ENCODE measurements at regions not wholly inside any gene's neighbourhood (a gene's known extent, or its start where the extent isn't known, plus 50 kb on each side); places are given as distances from the start of the nearest gene placed in this dataset.

DNA sequence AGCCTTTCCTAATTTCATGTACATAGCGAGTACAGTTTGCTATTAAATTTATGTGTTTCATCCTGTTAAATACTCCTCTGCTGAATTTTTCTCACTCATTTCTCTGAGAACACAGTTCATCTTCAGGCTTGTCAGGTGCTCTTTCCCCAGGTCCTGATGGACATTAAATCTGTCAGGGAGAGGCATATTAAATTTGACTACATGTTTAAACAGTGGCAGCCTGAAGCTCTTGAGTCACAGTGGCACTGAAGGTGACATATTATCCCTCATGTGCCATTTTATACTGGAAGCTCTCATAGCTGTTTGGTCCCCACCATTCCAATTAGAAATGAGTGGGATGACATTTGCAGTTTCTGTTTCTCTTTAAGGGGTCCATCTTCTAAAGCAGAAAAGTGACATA lies 1089.6 kb upstream of the SORCS1 start:
- FAIRE-seq: no peak

DNA sequence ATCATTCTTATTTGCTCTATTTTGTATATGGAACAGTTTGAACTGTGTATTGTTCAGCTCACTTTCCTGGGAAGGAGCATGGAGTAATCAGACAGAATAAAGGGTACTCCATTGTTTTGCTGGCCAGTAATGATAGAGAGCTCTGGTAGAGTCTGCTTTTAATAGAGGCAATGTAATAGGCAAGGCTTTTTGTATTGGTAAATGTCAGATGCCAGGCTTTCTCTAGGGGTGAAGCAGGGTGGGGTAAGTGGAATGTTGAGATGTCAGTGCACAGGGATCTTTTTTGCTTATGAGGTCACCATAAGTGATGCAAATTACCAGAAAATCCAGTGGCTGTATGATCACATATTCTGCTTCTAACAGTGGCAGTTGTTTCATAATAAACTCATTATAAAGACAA lies 1088.3 kb upstream of the SORCS1 start:
- no peak for FAIRE-seq

DNA sequence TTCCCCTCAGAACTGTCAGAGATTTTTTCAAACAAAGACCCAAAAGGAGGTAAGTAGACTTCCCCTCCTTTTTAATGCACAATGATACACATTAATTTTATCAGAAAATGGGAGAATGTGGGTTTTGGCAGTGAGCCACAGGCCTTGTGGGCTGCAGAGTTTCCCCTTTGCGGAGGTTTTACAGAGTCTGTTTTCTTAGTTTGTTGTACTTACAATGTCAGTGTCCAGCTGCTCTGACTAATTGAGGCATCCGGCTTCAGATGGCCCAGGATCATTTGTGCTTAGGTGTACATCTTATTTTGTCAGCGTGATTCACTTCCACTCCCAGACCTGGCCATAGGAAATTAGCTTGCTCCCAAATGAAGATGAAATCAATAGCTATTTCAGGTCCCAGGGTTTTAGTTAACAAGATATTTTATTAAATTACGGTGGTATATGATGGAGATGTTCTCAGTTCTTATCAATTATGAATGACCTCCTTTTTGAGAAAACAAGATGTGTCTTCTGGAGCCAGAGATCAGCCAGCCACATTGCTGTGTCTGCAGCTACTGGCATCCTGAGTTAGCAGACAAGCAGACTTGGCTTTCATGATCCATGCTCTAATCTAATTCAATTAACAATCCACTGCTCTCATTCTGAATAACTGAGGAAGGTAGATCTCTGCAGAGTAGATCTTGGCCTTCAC lies 1086.6 kb upstream of the SORCS1 start:
- no peak for FAIRE-seq

DNA sequence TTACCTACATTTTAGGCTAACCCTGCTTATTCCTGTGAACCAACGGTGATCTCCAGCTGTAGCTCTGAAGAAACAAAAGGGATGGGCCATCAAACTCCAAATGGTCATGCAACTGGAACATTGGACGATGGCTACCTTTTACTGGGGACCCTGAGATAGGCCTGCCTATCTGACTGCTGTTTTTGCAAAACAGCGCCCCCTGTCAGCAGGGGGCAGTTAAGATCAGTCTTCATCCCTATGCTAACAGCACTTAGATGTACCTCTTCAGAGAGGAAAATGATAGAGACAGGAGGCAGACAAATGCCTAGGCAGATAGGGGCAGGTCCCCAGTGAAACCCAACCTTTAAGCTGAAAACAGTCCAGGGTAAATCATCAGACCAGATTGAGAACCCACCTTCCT lies 1085.4 kb upstream of the SORCS1 start:
- no peak for FAIRE-seq

DNA sequence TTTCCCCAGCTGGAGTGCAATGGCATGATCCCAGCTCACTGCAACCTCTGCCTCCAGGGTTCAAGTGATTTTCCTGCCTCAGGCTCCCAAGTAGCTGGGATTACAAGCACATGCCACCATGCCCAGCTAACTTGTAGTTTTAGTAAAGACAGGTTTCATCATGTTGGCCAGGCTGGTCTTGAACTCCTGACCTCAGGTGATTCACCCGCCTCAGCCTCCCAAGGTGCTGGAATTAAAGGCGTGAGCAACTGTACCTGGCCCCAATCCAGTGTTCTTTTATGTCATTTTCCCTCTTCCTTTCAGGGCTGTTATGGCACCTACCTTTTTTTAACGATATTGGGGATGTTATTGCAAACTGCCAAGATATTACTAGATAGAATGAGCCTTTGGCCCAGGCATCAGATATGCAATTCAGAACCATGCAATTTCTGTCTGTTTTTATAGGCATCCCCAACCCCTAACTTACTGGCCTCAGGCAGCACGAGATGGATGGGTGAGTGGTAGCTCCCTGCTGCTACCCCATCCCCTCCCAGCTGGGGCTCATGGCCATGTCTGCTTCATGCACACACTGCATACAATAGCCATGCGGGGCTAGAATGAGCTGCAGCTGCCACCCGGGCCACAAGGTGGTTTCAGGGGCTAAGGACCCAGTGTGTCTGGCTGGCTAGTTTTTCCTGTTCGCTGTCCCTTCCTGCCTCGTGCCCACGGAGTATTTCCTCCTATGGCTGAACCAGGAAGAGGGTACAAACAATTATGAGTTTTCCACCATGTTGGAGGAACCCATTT lies 1080.1 kb upstream of the SORCS1 start:
- FAIRE-seq: no peak

DNA sequence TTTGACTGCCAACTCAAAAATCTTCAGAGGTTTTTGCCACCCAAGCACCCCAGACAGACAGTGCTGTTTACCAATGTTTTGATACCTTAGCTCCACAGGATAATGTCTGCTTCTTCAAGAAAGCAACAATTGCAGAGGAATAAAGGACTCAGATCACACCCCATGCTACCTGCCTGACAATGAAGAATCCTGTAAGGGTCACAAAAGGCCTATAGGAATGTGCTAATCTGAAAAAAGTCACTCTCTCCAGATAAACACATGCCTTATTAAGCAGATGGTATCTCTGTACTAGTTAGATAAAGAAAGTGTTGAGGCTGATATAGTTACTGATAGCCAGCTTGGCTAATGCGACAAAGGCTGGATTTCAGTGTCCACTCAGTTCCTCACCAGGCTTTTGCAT lies 1076.7 kb upstream of the SORCS1 start:
- no peak for FAIRE-seq

DNA sequence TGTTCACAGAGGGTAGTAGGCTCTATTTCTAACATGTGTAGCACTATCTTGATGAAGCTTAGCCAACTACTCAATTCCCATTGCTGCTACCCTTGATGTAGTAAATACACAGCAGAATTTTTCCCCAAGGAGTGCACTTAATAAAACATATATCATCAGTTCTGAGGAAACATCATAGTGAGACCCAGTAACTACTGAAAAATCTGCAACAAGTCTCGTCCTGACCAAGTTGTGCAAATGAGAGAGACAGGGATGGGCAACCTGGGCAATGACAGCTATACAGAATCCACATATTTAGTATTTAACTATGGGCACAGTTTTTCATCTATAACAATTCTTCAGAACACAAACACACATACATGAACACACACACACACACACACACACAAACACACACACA lies 1073.8 kb upstream of the SORCS1 start:
- FAIRE-seq: no peak

DNA sequence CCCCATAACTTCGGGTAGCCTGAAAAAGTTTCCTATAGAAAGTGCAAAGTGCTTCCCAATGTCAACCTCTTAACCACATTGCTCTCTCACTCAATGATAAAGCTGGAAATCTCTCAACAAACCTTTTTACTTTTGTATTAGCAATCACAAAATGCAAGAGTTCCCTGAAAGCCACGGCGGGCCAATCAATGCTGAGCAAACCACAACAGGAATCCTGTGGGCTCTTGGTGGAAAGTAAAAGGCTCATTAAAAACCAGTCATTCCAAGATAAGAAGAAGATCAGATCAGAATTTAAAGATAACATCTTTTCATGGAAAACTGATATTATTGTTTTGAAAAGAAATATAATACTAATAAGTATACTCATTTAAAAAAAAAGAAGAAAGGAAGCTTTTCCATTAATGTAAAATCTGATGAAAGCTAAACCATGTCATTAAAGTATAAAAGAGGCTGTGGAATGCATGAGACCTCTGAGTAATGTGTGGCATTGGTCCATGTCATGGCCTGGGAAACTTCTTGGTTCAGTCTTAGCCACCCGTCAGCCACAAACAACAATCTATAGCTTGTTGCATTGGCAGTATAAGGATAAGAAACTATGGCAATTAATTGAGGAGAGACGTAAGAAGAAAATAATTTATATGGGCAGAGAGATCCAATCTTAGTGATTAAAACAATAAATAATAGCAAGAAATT lies 1066.1 kb upstream of the SORCS1 start:
- no peak for FAIRE-seq

DNA sequence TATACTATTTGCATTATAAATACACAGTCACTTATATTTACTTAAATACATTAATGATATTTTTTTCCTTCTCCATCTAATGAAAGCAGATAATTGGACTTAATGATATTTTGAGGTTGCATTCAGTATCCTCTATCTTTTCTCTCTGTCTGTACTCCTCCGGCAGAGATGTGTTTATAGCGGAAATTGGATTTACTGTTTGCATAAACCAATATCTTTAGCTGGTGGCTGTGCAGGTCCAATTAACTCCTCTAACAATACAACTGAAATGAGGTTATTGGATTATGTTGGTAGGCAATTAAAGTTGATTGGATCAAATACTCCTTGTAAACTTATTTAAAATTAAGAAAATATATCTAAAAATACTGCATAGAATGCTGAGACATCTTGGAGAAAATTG lies 1044.2 kb upstream of the SORCS1 start:
- no peak for FAIRE-seq

DNA sequence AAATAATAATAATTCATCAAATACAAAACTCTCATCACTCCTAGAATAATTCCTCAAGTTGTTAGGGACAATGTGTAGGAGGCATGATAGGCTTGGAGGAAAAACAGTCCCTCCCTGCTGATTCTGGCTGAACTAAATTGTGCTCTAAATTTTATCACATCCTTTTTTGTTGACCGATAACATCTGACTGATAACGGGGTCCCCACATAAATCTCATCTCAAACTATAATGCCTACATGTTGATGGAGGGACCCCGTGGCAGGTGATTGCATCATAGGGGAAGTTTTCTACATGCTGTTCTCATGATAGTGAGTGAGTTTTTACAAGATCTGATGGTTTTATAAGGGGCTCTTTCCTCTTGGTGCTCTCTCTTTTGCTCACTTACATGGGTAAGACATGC lies 1043.5 kb upstream of the SORCS1 start:
- FAIRE-seq: no peak

DNA sequence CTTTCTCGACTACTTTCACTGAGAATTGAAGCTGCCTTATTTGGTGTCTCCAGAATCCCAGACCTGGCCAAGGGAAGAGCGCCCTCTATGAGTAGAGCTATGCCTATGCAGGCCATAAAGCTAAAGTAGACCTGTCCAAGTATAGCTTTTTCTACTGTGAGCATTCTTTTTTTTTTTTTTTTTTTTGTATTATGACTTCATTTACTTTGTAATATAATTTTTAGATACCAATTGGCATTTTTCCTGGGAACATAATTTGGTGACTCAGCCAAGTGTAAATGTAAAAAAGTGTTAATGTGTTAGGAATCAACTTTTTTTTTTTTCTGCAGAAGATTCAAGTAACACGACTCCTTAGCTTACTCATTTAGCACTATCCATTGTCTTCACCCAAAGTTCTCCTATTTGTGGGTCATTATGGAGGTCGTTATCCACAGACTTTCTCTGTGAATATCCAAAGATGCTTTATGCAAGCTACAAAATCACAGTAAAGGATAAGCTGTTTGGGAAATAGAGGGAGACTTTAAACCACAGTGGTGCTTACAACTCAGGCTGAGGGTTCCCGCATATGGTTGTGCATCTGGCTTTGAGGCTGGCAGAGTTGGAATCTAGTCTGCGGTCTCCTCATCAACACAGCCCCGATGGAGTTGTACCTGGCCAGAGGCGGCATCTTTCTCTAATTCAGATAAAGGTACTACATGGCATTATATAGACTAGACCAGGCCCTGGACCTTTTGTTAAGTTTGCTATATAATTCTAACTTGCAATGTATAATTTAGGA lies 1040.2 kb upstream of the SORCS1 start:
- no peak for FAIRE-seq

DNA sequence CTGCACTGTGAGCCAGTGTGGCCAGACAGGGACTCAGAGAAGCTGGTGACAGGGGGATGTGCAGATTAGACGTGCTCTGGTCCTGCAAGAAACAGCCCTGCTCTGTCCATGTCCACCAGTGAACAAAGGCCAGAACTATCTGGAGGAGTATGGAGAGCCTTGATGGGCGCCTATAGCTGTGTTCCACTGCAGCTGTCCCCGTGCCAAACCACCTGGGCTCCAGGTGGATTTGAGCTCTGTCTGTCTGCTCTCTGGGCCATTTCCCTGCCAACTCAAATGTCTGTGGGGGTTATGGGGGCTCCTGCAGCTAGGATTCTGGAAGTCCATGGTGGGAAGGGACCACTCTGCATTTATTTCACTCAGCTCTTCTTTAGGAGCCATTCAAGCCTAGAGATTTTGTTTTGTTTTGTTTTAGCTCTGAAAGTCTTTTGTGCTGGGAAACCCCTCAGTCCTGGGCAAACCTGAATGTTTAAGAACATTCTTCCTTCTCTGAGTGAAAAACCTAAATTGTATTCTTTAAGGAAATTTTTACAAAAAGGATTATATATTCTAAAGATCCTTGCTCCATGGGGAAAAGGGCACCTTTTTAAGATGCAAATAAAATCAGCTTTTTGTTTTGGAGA lies 1039.5 kb upstream of the SORCS1 start:
- no peak for FAIRE-seq

DNA sequence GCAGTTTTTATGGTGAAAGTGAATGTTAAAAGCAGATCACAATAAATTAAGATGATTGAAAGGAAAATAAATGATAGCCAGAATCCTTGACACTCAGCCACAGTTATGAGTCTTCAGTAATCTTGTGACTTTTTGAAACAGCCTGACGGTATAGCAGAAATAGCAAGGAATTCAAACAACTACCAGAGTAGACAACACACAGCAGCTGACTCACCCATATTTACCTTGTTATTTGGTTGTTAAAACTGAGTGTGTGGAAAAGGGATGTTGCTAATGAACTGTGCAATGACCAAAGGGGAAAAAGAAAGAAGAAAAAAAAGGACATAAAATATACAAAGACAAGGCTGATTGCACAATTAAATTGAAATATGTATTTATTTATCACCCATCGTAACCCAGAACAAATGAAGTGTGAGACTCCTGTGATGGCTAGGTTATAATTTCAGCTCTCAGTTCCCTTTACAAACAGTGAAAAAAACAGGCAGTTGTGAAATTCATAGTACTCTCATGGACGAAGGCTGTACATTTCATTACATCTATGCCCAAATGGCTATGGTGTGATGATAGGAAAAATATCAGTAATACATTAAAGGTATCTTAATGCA lies 1023.0 kb upstream of the SORCS1 start:
- FAIRE-seq: no peak

DNA sequence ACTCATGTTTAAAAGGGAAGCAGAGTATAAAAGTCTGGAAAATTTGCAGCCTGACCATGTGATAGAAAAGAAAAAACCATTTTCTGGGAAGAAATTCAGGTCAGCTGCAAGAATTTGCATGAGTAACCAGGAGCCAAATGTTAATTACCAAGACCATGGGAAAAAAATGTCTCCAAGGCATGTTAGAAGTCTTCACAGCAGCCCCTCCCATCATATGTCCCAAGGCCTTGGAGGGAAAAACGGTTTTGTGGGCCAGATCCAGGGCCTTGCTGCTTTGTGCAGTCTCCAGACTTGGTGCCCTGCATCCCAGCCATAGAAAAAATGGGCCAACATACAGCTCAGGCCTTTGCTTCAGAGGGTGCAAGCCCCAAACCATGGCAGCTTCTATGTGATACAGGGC lies 1019.6 kb upstream of the SORCS1 start:
- FAIRE-seq: no peak

DNA sequence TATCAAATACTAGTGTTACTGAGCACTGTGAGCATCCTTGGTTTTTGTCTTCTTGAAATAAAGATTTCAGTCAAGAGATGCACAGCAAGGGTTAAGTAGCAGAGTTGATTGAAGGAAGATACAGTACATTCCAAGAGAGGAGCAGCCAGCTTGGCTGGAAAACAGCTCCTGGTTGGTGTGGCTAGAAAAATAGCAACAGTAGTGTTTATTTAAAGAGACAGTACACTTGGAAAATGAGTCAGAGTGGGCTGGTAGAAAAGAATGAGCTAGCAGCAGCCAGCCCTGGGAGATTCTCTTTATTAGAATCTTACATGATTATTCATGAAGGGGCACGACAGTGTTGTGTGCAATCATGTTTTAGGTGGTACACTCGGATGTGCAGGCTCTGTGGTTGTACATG lies 1016.4 kb upstream of the SORCS1 start:
- no peak for FAIRE-seq

DNA sequence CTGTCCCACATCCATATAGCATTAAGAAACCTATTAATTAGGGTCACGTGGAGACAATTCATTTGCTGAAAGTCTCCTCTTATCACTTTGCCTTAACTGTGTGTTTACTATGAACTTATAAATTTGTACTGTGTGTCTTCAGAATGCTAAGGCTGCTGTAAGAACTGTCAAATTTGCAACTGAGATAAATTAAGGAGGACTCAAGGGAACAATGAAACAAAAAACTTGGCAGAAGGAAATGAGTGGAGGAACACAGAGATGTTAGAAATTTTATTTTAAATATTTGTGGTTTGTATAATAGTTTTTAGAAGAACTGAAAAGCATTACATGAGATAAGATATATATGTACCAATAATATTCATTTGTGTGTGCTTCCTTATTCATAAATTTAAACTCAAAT lies 1005.3 kb upstream of the SORCS1 start:
- no peak for FAIRE-seq

DNA sequence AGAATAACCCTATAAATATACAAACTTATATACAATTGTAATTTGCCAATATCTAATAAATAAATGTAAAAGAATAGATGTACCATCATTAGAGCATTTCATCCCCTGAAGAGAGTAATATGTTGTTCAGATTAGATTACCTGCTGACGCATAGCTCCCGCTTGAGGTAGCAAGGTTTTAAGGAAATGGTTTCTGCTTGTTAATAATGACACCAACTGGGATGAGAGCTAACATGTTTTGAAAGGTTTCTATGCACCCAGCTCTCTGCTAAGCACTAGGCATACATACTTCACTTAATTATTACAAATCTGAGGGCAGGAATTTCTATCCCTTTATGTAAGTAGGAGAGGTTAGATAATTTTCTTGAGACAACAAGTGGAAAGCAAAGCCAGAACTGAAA lies 1003.3 kb upstream of the SORCS1 start:
- no peak for FAIRE-seq

DNA sequence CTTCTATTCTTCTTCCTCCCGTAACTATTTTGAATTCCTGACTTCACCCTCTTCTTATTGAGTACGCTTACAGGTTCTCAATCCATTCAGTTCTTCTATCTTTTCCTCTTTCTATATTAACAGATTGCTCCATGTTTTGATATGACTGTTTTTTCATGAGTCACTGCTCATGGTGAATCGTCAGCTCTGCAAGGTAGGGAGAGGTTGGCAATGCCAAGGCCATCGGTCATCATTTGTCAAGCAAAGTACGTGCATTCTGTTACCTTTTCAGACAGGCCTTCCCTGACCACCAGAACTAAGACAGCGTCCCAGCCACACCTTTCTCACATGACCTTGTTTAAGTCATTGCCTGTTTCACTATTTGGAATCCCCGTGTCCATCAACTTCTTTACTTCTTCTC lies 1001.9 kb upstream of the SORCS1 start:
- FAIRE-seq: no peak

DNA sequence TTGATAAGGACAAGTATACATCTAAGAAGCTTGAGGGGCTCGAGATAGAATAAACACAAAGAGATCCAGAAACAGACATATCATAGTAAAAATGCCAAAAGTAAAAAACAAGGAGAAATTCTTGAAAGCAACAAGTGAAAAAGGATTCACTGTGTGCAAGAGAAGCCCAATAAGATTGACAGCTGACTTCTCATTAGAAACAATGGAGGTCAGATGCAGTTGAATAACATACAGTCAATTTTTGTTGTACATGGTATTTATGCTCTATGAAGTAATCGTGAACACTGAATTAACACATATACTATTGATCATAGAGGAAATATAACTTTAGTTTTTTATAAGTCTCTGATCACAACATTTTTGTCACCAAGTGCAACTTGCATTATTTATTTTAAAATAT lies 982.8 kb upstream of the SORCS1 start:
- FAIRE-seq: no peak

DNA sequence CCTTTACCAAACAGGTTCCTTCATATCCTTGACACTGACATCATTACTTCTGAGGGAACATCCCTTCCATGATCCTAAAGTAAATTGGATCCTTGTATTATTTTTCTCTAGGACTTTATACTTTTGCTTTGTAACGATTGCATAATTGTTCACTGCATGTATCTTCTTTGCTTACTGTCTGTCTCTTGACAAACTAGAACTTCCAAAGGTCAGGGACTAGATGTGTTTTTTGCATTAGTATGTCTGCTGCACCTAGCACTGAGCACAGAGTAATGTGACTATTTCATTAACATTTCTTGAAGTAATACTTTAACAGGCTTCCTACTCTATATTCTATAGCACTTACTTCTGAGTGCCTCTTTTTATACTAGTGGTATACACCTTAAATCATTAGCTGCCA lies 976.6 kb upstream of the SORCS1 start:
- FAIRE-seq: no peak

DNA sequence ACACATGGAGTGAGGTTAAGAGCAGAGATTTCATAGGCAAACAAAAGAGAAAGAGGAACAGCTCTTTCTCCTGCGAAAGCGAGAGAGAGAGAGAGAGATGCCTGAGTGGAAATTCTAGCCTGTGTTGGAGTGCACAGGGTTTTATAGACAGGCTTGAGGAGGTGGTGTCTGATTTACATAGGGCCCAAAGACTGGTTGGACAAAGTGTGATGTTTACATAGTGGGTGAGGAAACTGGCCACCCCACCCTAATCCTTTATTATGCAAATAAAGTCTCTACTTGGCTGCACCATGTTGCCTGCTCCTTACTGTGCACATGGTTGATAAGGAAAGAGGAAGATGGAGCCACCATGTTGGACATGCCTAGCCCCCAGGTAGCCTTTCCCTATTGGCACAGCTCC lies 967.8 kb upstream of the SORCS1 start:
- no peak for FAIRE-seq

DNA sequence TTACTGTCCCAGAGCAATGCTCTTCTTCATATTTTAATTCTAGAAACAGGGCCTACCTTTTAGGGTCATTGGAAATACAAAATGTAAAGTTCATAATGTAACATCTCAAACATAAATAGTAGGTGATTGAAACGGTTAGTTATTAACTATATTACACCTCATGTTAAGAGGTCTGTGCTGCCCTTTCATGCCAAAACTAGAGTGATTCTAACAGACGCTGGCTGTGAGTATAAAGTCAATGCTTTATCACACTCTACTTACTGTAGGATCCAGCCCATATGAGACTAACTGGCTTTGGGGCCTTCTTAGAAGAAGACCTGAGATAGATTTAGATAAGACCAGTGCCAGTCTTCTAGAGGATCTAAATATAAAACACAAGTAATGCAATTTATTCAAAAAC lies 966.1 kb upstream of the SORCS1 start:
- FAIRE-seq: no peak

DNA sequence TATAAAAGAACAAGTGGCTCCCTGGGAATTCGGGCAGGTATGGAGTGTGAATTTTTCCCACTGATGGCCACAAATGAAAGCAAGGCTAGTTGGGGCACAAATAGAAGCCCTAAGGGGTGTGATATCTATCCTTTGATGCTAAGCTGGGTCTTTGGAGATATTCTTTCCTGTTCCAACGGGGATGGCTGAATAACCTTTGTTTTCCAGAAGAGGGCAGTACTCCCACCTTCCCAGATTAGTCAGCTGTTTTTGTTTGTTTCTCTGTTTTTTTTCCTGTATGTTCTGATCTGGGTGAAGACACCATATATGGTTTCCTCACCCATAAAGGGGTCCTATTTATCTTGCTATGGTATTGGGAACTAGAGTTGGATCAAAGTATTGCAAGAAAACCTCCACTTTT lies 947.7 kb upstream of the SORCS1 start:
- no peak for FAIRE-seq
